ENCODE measurements at regions not wholly inside any gene's neighbourhood (a gene's known extent, or its start where the extent isn't known, plus 50 kb on each side); places are given as distances from the start of the nearest gene placed in this dataset.

DNA sequence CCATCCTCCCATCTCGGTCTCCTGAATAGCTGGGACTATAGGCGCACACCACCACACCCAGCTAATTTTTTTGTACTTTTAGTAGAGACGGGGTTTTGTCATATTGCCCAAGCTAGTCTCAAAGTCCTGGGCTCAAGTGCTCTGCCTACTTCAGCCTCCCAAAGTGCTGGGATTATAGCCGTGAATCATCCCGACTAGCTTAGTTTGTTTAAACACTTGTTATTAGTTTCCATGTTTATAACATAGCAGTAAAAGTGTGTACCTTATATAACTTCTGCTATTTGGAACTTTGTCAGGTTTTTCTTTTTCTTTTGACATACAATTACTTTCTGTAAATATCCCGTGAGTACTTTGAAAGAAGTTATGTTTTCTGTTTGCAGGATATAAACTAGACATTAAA lies 60.6 kb upstream of the C1orf21 start:
- TF ChIP-seq, protein P1, sequence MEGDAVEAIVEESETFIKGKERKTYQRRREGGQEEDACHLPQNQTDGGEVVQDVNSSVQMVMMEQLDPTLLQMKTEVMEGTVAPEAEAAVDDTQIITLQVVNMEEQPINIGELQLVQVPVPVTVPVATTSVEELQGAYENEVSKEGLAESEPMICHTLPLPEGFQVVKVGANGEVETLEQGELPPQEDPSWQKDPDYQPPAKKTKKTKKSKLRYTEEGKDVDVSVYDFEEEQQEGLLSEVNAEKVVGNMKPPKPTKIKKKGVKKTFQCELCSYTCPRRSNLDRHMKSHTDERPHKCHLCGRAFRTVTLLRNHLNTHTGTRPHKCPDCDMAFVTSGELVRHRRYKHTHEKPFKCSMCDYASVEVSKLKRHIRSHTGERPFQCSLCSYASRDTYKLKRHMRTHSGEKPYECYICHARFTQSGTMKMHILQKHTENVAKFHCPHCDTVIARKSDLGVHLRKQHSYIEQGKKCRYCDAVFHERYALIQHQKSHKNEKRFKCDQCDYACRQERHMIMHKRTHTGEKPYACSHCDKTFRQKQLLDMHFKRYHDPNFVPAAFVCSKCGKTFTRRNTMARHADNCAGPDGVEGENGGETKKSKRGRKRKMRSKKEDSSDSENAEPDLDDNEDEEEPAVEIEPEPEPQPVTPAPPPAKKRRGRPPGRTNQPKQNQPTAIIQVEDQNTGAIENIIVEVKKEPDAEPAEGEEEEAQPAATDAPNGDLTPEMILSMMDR (conservative IDR thresholded peaks at IDR 0.05): no peak
- TF ChIP-seq EZH2 (IDR thresholded peaks at IDR 0.05; ENCODE audit: low read depth): no peak
- no peak overlapping the region for H3K4me2 ChIP-seq
- H2AFZ ChIP-seq: 0 out of 2 replicates have a peak overlapping the region, but pooled peaks have one; percentile 16
- H3K4me1 ChIP-seq (replicated peaks; ENCODE audit: insufficient read depth): no peaks in the 10 kb centered on the region
- H3F3A ChIP-seq (ENCODE audit: insufficient read depth, low read depth): no peaks in the 10 kb centered on the region
- H3K27ac ChIP-seq: no peak overlapping the region
- H3K9me3 ChIP-seq (ENCODE audit: insufficient read depth, low read depth): no peaks in the 10 kb centered on the region
- no peaks in the 10 kb centered on the region; the same call in 1 of the 2 replicates for H3K9me2 ChIP-seq (ENCODE audit: insufficient read depth)
- intact Hi-C loops (cut with micrococcal nuclease; ENCODE audit: unreplicated experiment): no loop called here
- DNase-seq: no peak
- ChIA-PET CTCF (no interaction called here), POLR2A (ENCODE audit: unreplicated experiment) (no interaction called here)
- H4K20me1 ChIP-seq (ENCODE audit: insufficient read depth): no peaks in the 10 kb centered on the region
- H3K79me2 ChIP-seq (ENCODE audit: low read depth): no peaks in the 10 kb centered on the region
- no peaks in the 10 kb centered on the region for H3K36me3 ChIP-seq (ENCODE audit: low read depth)
- BruUV-seq (replicated peaks): no TSS peak
- no peak overlapping the region for H3K4me3 ChIP-seq
- H3K27me3 ChIP-seq (ENCODE audit: insufficient read depth, low read depth): no peaks in the 10 kb centered on the region

DNA sequence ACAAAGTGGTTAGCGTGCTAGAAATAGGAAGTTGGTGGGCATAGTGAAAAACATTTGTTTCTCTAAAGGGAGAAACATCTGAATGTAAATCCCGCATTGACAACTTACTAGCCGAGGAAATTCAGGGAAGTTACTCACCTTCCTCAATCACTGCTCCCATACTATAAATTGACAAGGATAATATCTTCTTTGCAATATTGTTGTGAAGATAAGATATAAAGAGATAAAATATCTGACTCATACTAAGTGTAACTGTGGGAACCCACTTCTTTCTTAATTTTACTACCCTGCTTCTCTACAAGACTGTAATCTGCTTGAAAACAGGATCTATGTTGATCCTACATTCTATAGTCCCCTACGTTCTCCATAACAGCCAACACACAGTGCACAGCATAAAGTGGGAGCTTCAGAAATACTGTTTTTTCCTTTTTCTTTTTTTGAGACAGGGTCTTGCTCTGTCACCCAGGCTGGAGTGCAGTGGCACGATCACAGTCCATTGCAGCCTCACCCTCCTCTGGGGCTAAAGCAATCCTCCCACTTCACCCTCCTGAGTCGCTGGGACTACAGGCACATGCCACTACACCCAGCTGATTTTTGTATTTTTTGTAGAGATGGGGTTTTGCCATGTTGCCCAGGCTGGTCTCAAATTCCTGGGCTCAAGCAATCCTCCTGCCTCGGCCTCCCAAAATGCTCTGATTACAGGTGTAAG lies 57.4 kb upstream of the C1orf21 start:
- Histone ChIP-seq H3K79me2 (ENCODE audit: low read depth) (no peaks in the 10 kb centered on the region), H3K4me2 (no peak overlapping the region), H3K27ac (no peak overlapping the region), H3K4me1 (replicated peaks; ENCODE audit: insufficient read depth) (no peaks in the 10 kb centered on the region), H4K20me1 (ENCODE audit: insufficient read depth) (no peaks in the 10 kb centered on the region), H3K36me3 (ENCODE audit: low read depth) (no peaks in the 10 kb centered on the region), H3K9me2 (ENCODE audit: insufficient read depth) (no peaks in the 10 kb centered on the region; the same call in 1 of the 2 replicates), H3K9me3 (ENCODE audit: insufficient read depth, low read depth) (no peaks in the 10 kb centered on the region), H3F3A (ENCODE audit: insufficient read depth, low read depth) (no peaks in the 10 kb centered on the region), H2AFZ (no peak overlapping the region), H3K4me3 (no peak overlapping the region), H3K27me3 (ENCODE audit: insufficient read depth, low read depth) (no peaks in the 10 kb centered on the region)
- TF ChIP-seq, protein P1 (conservative IDR thresholded peaks at IDR 0.05): no peak
- TF ChIP-seq EZH2 (IDR thresholded peaks at IDR 0.05; ENCODE audit: low read depth): no peak
- ChIA-PET POLR2A (ENCODE audit: unreplicated experiment) (no interaction called here), CTCF (no interaction called here)
- BruUV-seq (replicated peaks): no TSS peak
- intact Hi-C loops (cut with micrococcal nuclease; ENCODE audit: unreplicated experiment): no loop called here
- no peak for DNase-seq

DNA sequence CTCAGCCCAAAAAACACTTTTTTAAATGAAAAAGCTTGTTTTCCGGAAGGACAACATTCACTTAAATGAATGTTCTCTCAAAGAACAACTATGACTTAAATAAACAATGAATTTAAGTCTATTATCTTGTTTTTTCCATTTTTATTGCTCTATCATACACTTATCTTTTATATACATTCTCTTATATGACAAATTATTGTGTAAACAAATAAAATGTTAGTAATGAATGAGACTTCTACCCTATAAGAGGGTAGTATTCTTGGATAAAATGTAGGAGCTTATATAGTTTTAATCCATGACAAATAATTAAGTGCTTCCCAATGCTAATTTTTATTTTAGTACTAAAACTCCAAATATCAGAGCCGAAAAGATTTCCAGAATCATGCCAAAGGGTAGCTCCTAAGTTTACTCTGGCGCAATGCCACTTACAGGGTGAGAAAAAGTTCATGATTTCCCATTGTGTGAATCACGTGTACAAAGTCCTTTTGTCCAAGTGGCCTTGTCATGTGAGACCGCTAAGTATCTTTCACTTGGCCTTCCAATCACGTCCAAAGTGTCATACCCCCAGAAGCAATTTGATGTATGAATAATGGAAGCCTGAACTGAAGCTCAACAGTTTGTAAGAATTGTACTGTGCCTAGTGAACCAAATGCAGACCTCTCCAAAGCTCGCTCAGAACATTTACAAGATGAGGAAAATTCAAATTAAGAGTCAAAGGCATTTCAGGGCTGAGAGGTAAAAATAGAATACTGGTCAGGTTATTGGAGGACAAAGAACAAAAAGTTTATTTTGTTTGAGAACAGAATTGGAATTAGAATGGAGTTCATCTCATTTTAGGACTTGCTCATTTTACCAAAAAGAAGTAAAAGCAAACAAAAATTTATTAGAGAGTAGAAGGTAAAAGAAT lies 56.6 kb upstream of the C1orf21 start:
- Histone ChIP-seq H3K4me2 (no peak overlapping the region), H3K9me2 (ENCODE audit: insufficient read depth) (no peaks in the 10 kb centered on the region; the same call in 1 of the 2 replicates), H3K79me2 (ENCODE audit: low read depth) (no peaks in the 10 kb centered on the region), H3K36me3 (ENCODE audit: low read depth) (no peaks in the 10 kb centered on the region), H4K20me1 (ENCODE audit: insufficient read depth) (no peaks in the 10 kb centered on the region), H3F3A (ENCODE audit: insufficient read depth, low read depth) (no peaks in the 10 kb centered on the region), H3K9me3 (ENCODE audit: insufficient read depth, low read depth) (no peaks in the 10 kb centered on the region), H3K27ac (no peak overlapping the region), H2AFZ (no peak overlapping the region), H3K27me3 (ENCODE audit: insufficient read depth, low read depth) (no peaks in the 10 kb centered on the region), H3K4me1 (replicated peaks; ENCODE audit: insufficient read depth) (no peaks in the 10 kb centered on the region), H3K4me3 (no peak overlapping the region)
- ChIA-PET CTCF (no interaction called here), POLR2A (ENCODE audit: unreplicated experiment) (no interaction called here)
- BruUV-seq (replicated peaks): no TSS peak
- TF ChIP-seq, protein P1 (conservative IDR thresholded peaks at IDR 0.05): no peak
- no peak for TF ChIP-seq EZH2 (IDR thresholded peaks at IDR 0.05; ENCODE audit: low read depth)
- no peak for DNase-seq
- intact Hi-C loops (cut with micrococcal nuclease; ENCODE audit: unreplicated experiment): no loop called here
